GM12864 (cell line): ENCODE measurements at regions not wholly inside any gene's neighbourhood (a gene's known extent, or its start where the extent isn't known, plus 50 kb on each side); places are given as distances from the start of the nearest gene placed in this dataset.

Experiments
- DNase-seq: peaks from one replicate; pipeline ENCODE4 v3.0.0-alpha.2; 2011; ENCODE audit warnings: low read depth
- H3K4me3 ChIP-seq: 2 replicates; pipeline ENCODE4 v1.5.1; 2011; ENCODE audit warnings: mild to moderate bottlenecking, low read depth, low read length, control low read depth
- CTCF ChIP-seq: IDR thresholded peaks from 2 replicates; pipeline ENCODE4 v1.5.1; 2011; ENCODE audit warnings: low read depth, mild to moderate bottlenecking, moderate library complexity, low read length, control low read depth, inconsistent platforms; ENCODE audit errors: missing control alignments

GRCh38 chr11:119992171-119993051 lies 145.5 kb downstream of the TRIM29 start:
- TF ChIP-seq CTCF: no peak
- no peak for DNase-seq
- no peak overlapping the region for H3K4me3 ChIP-seq

GRCh38 chr11:119991669-119992068 lies 146.2 kb downstream of the TRIM29 start:
- TF ChIP-seq CTCF: no peak
- no peak for DNase-seq
- no peak overlapping the region for H3K4me3 ChIP-seq

- H3K4me3 ChIP-seq: no peak overlapping the region
- DNase-seq: no peak
These were observed 146.9 kb downstream of the TRIM29 start for GRCh38 chr11:119991022-119991404.

GRCh38 chr11:119990309-119991021 lies 147.4 kb downstream of the TRIM29 start:
- DNase-seq: no peak
- no peak overlapping the region for H3K4me3 ChIP-seq

More at GRCh38 chr11:119991022-119991404, 146.9 kb downstream of the TRIM29 start:
- no peak for TF ChIP-seq CTCF

GRCh38 chr11:119989159-119989821 lies 148.6 kb downstream of the TRIM29 start:
- DNase-seq: no peak
- H3K4me3 ChIP-seq: no peak overlapping the region
- no peak for TF ChIP-seq CTCF

More at GRCh38 chr11:119990309-119991021, 147.4 kb downstream of the TRIM29 start:
- TF ChIP-seq CTCF: no peak

- no peak overlapping the region for H3K4me3 ChIP-seq
- no peak for TF ChIP-seq CTCF
- DNase-seq: no peak
These were observed 152.4 kb downstream of the TRIM29 start for GRCh38 chr11:119985551-119985950.
